Liver (tissue), 3 donors: ENCODE measurements at regions not wholly inside any gene's neighbourhood (a gene's known extent, or its start where the extent isn't known, plus 50 kb on each side); places are given as distances from the start of the nearest gene placed in this dataset.

Source experiments
- EGR1 ChIP-seq, 2 donors: IDR thresholded peaks; 2 replicates each; pipeline ENCODE4 v1.6.1; 2016 to 2018; ENCODE audit warnings: antibody characterized with exemption in 2 of 2, low read depth in 2 of 2
- FOXA1 ChIP-seq: IDR thresholded peaks from 2 replicates; pipeline ENCODE4 v1.6.1; 2016; ENCODE audit warnings: antibody characterized with exemption
- HNF4A ChIP-seq, 2 donors: conservative IDR thresholded peaks; 2 replicates each; pipeline ENCODE4 v1.6.1; 2016; ENCODE audit warnings: antibody characterized with exemption in 2 of 2, mild to moderate bottlenecking in 2 of 2
- RAD21 ChIP-seq, 2 donors: IDR thresholded peaks; 2 replicates each; pipeline ENCODE4 v1.6.1; 2016; ENCODE audit warnings: antibody characterized with exemption in 2 of 2, mild to moderate bottlenecking in 2 of 2
- RXRA ChIP-seq, 2 donors: IDR thresholded peaks; 2 replicates each; pipeline ENCODE4 v1.6.1; 2017 to 2018; ENCODE audit warnings: antibody characterized with exemption in 2 of 2, mild to moderate bottlenecking in 1 of 2
- TAF1 ChIP-seq: conservative IDR thresholded peaks from 2 replicates; pipeline ENCODE4 v1.6.1; 2016; ENCODE audit warnings: antibody characterized with exemption, mild to moderate bottlenecking
- YY1 ChIP-seq: IDR thresholded peaks from 2 replicates; pipeline ENCODE4 v1.6.1; 2016; ENCODE audit warnings: antibody characterized with exemption, mild to moderate bottlenecking
- TF ChIP-seq, protein P1 (sequence below): IDR thresholded peaks from 2 replicates; pipeline ENCODE4 v1.6.1; 2016; ENCODE audit warnings: antibody characterized with exemption
- TF ChIP-seq, protein P2 (sequence below): fragments of 150-350 bp; IDR thresholded peaks from 2 replicates; pipeline ENCODE4 v1.5.1; 2017; ENCODE audit warnings: improper control_type of control experiment, low read depth, low read length; ENCODE audit not compliant: missing input control
- TF ChIP-seq, protein P3 (sequence below): IDR thresholded peaks from 2 replicates; pipeline ENCODE4 v1.6.1; 2016; ENCODE audit warnings: antibody characterized with exemption, mild to moderate bottlenecking
- TF ChIP-seq, protein P4 (sequence below): IDR thresholded peaks from 2 replicates; pipeline ENCODE4 v1.6.1; 2016; ENCODE audit warnings: antibody characterized with exemption
- donor health status: healthy.
- donor health status: healthy.

DNA sequence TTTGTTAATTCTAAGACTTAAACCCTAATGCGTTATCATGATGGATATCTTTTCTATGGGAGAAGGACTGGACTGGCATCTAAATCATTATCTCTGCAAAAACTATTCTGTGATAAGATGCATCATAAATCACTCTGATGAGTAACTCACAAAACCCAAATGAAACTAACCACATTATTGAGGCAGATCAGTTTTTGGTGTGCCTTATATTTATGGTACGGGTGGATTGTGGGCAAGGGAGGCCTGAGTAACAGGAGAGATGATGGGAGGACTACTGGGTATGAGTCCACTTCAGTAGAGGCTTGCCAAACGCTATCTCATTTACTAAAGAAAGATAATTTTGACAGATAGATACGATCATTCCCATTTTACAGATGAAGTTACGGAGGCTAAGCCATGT, 66.4 kb upstream of the GUCY1A1 start:
- no peak for TF ChIP-seq FOXA1
- no peak for TF ChIP-seq HNF4A (conservative IDR thresholded peaks at IDR 0.05)
- TF ChIP-seq TAF1 = no peak
- TF ChIP-seq, protein P1, sequence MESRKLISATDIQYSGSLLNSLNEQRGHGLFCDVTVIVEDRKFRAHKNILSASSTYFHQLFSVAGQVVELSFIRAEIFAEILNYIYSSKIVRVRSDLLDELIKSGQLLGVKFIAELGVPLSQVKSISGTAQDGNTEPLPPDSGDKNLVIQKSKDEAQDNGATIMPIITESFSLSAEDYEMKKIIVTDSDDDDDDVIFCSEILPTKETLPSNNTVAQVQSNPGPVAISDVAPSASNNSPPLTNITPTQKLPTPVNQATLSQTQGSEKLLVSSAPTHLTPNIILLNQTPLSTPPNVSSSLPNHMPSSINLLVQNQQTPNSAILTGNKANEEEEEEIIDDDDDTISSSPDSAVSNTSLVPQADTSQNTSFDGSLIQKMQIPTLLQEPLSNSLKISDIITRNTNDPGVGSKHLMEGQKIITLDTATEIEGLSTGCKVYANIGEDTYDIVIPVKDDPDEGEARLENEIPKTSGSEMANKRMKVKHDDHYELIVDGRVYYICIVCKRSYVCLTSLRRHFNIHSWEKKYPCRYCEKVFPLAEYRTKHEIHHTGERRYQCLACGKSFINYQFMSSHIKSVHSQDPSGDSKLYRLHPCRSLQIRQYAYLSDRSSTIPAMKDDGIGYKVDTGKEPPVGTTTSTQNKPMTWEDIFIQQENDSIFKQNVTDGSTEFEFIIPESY = no peak
- TF ChIP-seq, protein P2, sequence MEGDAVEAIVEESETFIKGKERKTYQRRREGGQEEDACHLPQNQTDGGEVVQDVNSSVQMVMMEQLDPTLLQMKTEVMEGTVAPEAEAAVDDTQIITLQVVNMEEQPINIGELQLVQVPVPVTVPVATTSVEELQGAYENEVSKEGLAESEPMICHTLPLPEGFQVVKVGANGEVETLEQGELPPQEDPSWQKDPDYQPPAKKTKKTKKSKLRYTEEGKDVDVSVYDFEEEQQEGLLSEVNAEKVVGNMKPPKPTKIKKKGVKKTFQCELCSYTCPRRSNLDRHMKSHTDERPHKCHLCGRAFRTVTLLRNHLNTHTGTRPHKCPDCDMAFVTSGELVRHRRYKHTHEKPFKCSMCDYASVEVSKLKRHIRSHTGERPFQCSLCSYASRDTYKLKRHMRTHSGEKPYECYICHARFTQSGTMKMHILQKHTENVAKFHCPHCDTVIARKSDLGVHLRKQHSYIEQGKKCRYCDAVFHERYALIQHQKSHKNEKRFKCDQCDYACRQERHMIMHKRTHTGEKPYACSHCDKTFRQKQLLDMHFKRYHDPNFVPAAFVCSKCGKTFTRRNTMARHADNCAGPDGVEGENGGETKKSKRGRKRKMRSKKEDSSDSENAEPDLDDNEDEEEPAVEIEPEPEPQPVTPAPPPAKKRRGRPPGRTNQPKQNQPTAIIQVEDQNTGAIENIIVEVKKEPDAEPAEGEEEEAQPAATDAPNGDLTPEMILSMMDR = no peak
- no peak for TF ChIP-seq EGR1 (IDR thresholded peaks at IDR 0.05; ENCODE audit: low read depth in 2 of 2)
- no peak for TF ChIP-seq RXRA (IDR thresholded peaks at IDR 0.05)
- no peak for TF ChIP-seq YY1
- TF ChIP-seq, protein P3, sequence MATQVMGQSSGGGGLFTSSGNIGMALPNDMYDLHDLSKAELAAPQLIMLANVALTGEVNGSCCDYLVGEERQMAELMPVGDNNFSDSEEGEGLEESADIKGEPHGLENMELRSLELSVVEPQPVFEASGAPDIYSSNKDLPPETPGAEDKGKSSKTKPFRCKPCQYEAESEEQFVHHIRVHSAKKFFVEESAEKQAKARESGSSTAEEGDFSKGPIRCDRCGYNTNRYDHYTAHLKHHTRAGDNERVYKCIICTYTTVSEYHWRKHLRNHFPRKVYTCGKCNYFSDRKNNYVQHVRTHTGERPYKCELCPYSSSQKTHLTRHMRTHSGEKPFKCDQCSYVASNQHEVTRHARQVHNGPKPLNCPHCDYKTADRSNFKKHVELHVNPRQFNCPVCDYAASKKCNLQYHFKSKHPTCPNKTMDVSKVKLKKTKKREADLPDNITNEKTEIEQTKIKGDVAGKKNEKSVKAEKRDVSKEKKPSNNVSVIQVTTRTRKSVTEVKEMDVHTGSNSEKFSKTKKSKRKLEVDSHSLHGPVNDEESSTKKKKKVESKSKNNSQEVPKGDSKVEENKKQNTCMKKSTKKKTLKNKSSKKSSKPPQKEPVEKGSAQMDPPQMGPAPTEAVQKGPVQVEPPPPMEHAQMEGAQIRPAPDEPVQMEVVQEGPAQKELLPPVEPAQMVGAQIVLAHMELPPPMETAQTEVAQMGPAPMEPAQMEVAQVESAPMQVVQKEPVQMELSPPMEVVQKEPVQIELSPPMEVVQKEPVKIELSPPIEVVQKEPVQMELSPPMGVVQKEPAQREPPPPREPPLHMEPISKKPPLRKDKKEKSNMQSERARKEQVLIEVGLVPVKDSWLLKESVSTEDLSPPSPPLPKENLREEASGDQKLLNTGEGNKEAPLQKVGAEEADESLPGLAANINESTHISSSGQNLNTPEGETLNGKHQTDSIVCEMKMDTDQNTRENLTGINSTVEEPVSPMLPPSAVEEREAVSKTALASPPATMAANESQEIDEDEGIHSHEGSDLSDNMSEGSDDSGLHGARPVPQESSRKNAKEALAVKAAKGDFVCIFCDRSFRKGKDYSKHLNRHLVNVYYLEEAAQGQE = no peak
- no peak for TF ChIP-seq RAD21 (IDR thresholded peaks at IDR 0.05)
- TF ChIP-seq, protein P4, sequence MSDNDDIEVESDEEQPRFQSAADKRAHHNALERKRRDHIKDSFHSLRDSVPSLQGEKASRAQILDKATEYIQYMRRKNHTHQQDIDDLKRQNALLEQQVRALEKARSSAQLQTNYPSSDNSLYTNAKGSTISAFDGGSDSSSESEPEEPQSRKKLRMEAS = no peak
